ENCODE measurements at regions not wholly inside any gene's neighbourhood (a gene's known extent, or its start where the extent isn't known, plus 50 kb on each side); places are given as distances from the start of the nearest gene placed in this dataset.

DNA sequence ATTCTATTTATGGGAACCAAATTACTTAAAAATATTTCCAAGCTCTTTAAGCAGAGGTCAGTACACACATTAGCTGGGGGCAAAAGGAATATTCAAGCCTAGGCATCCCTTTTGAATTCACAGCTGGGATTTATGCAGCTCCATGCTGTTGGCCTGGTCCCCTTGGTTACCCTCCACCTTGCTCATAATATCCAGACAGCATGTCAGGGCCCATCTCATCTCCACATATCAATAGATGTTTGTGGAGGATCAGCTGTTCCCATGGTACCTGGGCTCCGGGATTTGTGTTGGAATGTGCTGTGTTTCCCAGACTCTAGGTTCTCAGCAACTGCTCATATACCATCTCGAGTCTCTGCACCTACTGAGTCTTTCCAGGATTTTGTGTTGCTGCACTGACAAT is 534.8 kb downstream of the BMP2 start:
- TF ChIP-seq, protein P1, sequence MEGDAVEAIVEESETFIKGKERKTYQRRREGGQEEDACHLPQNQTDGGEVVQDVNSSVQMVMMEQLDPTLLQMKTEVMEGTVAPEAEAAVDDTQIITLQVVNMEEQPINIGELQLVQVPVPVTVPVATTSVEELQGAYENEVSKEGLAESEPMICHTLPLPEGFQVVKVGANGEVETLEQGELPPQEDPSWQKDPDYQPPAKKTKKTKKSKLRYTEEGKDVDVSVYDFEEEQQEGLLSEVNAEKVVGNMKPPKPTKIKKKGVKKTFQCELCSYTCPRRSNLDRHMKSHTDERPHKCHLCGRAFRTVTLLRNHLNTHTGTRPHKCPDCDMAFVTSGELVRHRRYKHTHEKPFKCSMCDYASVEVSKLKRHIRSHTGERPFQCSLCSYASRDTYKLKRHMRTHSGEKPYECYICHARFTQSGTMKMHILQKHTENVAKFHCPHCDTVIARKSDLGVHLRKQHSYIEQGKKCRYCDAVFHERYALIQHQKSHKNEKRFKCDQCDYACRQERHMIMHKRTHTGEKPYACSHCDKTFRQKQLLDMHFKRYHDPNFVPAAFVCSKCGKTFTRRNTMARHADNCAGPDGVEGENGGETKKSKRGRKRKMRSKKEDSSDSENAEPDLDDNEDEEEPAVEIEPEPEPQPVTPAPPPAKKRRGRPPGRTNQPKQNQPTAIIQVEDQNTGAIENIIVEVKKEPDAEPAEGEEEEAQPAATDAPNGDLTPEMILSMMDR (IDR thresholded peaks at IDR 0.05; ENCODE audit: low read depth, low read length, missing input control), result no peak
- no peak for TF ChIP-seq JUND (IDR thresholded peaks at IDR 0.05)
- TF ChIP-seq RAD21 (IDR thresholded peaks at IDR 0.05), result no peak

All from liver (tissue), 3 donors.